Muscle layer of duodenum (tissue), 2 donors: ENCODE measurements at regions not wholly inside any gene's neighbourhood (a gene's known extent, or its start where the extent isn't known, plus 50 kb on each side); places are given as distances from the start of the nearest gene placed in this dataset.
"Not testable (repeated sequence)": the region's sequence is repeated elsewhere in the genome, so short reads cannot be mapped to it uniquely, and the experiment has no call there.

Experiments
- H3K27ac ChIP-seq: one replicate; pipeline ENCODE4 v1.7.0; 2013; ENCODE audit warnings: mild to moderate bottlenecking, low read length
- H3K27me3 ChIP-seq: one replicate; pipeline ENCODE4 v1.7.0; 2013; ENCODE audit warnings: low read depth, mild to moderate bottlenecking, control low read depth, low read length
- H3K36me3 ChIP-seq, 2 donors: one replicate each; pipeline ENCODE4 v1.7.0; 2013; ENCODE audit warnings: low read length in 2 of 2, control low read depth in 1 of 2, mild to moderate bottlenecking in 1 of 2; ENCODE audit not compliant: insufficient read depth in 2 of 2, control insufficient read depth in 1 of 2
- H3K4me1 ChIP-seq, 2 donors: one replicate each; pipeline ENCODE4 v1.7.0; 2013; ENCODE audit warnings: low read length in 2 of 2, mild to moderate bottlenecking in 2 of 2, control low read depth in 1 of 2, moderate library complexity in 1 of 2; ENCODE audit not compliant: insufficient read depth in 2 of 2, control insufficient read depth in 1 of 2
- H3K4me3 ChIP-seq, 2 donors: one replicate each; pipeline ENCODE4 v1.7.0; 2013; ENCODE audit warnings: low read length in 2 of 2, low read depth in 1 of 2, mild to moderate bottlenecking in 1 of 2
- H3K9me3 ChIP-seq, 2 donors: one replicate each; pipeline ENCODE4 v1.7.0; 2013; ENCODE audit warnings: low read length in 2 of 2, control low read depth in 1 of 2, mild to moderate bottlenecking in 1 of 2; ENCODE audit not compliant: control insufficient read depth in 1 of 2
- donor health status: healthy.

DNA sequence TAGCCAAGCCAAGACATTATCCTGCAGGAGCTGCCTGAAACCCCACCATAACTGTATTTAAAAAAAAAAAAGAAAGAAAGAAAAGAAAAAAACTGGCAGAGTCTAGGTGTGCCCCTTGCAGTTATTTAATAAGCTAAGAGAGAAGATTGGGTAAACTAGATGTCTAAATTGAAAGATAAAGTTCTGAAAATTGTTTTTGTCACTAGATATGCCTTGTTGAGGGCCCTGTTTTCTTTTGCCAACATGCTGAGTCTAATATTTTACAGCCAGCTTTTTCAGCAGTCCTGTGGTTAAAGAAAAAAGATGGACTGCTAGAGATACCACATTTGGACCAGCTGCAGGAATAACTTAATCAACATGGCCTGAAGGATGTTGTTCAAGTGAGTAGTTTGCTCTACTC, 116.3 kb upstream of the TCF21 start:
- Histone ChIP-seq H3K4me1 (no peaks in the 10 kb centered on the region), H3K27ac (no peak overlapping the region), H3K27me3 (no peaks in the 10 kb centered on the region), H3K36me3 (no peaks in the 10 kb centered on the region), H3K9me3 (no peaks in the 10 kb centered on the region), H3K4me3 (no peak overlapping the region)

DNA sequence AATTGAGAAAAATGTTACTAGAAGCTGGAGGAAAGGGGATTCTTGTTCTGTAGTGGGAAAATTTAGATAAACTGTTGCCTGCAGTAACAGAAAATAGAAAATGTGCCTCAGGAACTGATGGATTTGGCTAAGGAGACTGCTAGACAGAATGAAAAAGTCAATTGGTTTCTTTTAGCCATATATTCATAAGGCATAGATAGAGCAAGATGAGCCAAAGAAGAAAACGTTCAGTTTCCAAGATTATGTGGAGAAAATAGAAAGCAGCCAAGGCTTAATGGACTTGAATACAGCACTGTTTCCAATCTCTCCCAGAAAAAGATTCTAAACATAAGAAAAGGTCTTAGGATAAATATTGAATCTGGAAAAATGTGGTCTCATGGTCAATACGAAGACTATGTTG, 115.1 kb upstream of the TCF21 start:
- Histone ChIP-seq H3K4me1 (no peaks in the 10 kb centered on the region), H3K27ac (no peak overlapping the region), H3K4me3 (no peak overlapping the region), H3K9me3 (no peaks in the 10 kb centered on the region), H3K27me3 (no peaks in the 10 kb centered on the region), H3K36me3 (no peaks in the 10 kb centered on the region)

DNA sequence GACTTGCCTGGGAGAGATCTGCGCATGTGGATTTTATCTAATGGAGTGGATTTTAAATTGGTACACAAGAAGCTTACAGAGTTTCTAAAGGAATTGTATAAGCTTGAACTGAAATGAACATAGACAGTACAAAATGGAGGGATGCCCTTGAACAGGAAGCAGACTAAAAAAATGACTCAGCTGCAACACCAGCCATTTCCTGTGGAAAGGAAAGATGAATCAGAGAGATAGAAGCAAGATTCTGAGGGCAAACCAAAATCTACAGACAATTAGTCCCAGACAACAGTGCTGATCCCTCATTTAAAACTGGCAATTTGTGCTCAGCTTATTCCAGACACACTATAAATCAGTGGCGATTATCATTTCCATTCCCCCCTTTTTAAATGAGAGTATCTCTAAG, 114.6 kb upstream of the TCF21 start:
- Histone ChIP-seq H3K4me1 (no peaks in the 10 kb centered on the region), H3K9me3 (no peaks in the 10 kb centered on the region), H3K4me3 (no peak overlapping the region), H3K36me3 (no peaks in the 10 kb centered on the region), H3K27ac (no peak overlapping the region), H3K27me3 (no peaks in the 10 kb centered on the region)

DNA sequence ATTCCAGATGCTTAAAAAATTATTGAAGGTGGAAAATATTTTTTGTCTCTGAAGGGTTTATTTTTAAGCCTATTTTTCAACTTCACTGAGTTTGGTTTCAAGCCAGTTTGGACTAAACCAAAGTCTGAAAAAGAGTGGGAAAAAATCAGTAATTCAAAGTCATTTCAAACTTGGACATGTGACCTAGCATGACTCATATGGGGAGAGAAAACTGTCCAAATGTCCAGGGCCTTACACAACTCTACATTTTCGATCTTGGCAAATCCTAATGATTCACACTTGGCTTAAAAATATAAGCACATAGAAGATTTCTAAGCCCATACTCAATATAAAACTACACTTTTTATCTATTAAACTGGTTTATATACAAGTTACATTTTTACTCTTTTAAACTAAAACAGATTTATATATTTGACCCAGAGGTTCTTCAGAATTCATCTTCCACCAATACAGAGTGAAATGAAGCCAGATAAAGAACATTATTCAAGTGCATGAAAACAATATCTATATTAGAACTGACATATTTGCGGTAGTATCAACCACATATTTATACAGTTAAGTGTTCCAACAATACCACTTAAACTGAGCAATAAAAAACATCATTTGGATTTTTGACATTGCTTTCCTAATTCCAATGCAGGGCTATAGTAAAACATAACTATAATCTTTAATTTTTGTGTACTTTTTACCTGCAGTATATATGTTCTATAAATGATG, 110.3 kb upstream of the TCF21 start:
- Histone ChIP-seq H3K36me3 (no peaks in the 10 kb centered on the region), H3K4me1 (no peaks in the 10 kb centered on the region), H3K27ac (no peak overlapping the region), H3K27me3 (no peaks in the 10 kb centered on the region), H3K4me3 (no peak overlapping the region), H3K9me3 (no peaks in the 10 kb centered on the region)

DNA sequence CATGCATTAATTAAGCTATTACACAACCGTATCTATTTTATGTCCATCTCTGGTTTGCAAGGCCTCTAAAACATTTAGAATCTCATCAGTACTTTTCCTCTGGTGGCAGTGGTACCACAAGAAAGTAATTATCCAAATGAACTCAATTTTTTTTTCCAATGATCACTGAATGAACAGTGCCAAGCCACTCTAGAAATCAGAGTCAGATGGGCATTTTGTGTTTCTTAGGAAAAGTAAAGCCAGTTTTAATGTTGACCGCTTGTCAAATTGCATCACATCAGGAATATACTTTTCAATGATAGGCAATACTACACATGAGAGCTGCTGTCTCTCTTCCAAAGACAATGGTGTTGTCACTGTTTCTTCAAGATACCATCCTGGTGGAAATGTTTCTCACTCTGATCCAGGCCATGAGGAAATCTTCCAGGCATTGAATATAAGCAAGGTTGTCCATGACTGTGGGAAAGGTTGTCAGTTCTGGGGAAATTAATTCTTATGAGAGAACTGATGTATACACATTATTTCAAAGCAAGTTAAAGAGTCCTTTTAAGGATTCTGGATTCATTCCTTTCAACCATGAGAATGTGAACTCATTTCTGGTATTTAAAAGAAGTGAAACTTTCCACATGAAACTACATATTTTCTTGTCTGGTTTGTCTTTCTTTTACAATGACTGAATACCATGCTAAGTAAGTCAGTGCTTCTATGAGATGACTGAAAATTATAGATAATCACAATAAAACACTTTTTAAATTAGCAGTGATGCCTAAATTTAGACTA, 108.8 kb upstream of the TCF21 start:
- Histone ChIP-seq H3K4me3 (no peak overlapping the region), H3K27ac (no peak overlapping the region), H3K27me3 (no peaks in the 10 kb centered on the region), H3K36me3 (no peaks in the 10 kb centered on the region), H3K9me3 (no peaks in the 10 kb centered on the region), H3K4me1 (no peaks in the 10 kb centered on the region)

DNA sequence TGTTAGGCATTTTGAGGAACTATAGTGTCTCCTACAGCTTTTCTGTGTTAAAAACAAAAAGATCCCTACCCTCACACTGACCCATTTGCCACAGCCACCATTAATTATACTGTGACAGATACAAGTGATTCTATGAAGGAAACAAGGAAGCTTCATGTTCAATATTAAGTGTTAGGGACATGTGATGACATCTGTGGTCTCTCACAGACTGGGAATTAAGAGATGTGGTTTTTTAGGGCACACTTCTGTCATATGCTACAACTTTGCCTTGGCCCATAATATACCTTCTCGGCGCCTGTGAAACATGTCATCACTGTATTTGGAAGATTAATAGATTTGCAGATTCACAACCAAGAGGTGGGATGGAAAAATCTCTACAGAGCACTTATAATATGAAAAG, 102.9 kb upstream of the TCF21 start:
- H3K27me3 ChIP-seq = no peaks in the 10 kb centered on the region
- no peaks in the 10 kb centered on the region for H3K4me1 ChIP-seq
- H3K27ac ChIP-seq = no peak overlapping the region
- H3K4me3 ChIP-seq = no peak overlapping the region
- H3K9me3 ChIP-seq = no peaks in the 10 kb centered on the region
- no peaks in the 10 kb centered on the region for H3K36me3 ChIP-seq

DNA sequence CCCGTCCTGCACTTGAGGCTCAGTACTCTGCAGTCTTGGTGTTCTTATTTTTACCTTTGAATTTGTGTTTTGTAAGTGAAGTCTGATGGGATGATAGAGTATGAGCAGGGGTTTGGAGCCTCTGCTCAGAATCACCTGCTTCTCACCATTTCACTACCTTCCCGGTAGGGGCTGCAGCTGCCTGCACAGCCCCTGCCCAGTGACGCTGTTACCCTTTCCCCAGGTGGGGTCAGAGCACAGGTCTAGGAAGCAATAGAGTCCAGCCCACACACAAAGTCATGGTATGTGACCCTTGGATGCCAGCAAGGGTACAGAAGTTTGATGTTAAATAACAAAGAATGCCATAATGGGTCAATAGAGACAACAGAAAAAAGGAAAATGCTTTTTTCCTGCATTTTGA, 101.8 kb upstream of the TCF21 start:
- Histone ChIP-seq H3K9me3 (no peaks in the 10 kb centered on the region), H3K4me1 (no peaks in the 10 kb centered on the region), H3K27ac (no peak overlapping the region), H3K4me3 (no peak overlapping the region), H3K36me3 (no peaks in the 10 kb centered on the region), H3K27me3 (no peaks in the 10 kb centered on the region)

DNA sequence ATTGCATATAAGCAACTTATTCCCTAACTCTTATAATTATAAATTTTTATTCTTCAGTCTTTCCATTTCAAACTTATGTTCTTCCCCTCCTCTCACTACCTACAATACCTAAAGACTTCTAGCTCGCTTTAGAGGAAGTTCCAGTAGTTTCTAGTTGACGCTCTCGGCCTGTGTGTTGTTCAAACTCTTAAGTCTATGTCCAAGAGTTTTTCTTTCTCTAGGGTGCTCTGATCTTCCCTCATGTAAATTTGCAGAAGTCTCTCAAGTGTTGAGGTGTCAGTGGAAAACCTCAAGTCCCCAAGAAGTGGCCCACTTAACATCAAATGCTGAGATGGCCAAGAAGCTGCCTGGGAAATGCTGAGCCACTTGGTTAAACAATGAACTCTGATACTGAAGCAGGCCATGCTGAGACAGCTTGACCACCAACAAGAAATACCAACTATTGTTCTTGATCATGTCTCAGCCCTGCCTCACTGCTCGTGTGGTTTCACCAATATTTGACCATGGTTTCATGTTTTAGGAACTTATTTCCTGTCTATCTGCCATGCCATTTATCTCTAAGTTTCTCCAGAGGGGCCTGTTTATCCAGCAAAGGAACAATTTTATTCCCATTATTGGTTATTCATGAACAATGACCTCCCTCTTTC, 100.9 kb upstream of the TCF21 start:
- Histone ChIP-seq H3K27me3 (no peaks in the 10 kb centered on the region), H3K4me1 (no peaks in the 10 kb centered on the region), H3K36me3 (no peaks in the 10 kb centered on the region), H3K9me3 (no peaks in the 10 kb centered on the region), H3K27ac (no peak overlapping the region), H3K4me3 (no peak overlapping the region)

DNA sequence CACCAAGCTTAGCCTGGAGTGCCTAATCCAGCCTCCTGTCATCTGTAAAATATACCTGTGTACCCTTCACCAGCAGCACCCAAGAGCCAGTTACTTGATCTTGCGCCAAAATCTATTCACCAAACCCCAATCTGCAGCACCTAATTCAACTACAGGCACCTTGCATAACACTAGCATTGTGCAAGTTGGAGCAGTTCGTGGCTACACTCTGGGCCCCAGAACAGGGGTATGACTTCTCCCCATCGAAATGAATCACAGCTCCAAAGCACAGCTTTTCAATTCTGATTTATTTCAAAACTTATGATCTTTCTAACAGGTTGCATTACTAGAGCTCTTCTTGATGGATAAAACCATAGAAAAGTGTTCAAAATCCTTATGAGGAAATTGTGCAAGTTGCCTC, 100.4 kb upstream of the TCF21 start:
- H3K9me3 ChIP-seq = no peaks in the 10 kb centered on the region
- no peak overlapping the region for H3K27ac ChIP-seq
- H3K27me3 ChIP-seq = no peaks in the 10 kb centered on the region
- no peaks in the 10 kb centered on the region for H3K36me3 ChIP-seq
- H3K4me3 ChIP-seq = no peak overlapping the region
- H3K4me1 ChIP-seq = no peaks in the 10 kb centered on the region

DNA sequence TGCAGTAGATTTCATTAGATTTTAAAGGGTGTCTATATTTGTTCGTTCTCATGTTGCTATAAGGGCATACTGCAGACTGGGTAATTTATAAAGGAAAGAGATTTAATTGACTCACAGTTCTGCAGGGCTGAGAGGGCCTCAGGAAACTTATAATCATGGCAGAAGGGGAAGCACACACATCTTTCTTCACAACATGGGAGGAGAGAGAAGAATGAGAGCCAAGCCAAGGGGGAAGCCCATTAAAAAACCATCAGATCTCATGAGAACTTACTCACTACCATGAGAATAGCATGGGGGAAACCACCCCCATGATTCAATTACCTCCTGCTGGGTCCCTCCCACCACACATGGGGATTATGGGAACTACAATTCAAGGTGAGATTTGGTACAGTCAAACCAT, 99.5 kb upstream of the TCF21 start:
- not testable (repeated sequence) for H3K4me1 ChIP-seq, H3K27me3 ChIP-seq, H3K27ac ChIP-seq, H3K36me3 ChIP-seq, H3K9me3 ChIP-seq, H3K4me3 ChIP-seq

DNA sequence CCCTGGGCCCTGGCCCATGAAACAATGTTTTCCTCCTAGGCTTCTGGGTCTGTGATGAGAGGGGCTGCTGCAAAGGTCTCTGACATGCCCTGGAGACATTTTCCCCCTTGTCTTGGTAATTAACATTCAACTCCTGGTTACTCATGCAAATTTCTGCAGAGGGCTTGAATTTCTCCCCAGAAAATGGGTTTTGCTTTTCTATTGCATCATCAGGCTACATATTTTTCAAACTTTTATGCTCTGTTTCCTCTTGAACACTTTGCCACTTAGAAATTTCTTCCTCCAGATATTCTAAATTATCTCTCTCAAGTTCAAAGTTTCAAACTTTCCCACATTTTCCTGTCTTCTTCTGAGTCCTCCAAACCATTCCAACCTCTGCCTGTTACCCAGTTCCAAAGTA, 98.2 kb upstream of the TCF21 start:
- H3K36me3 ChIP-seq, H3K4me3 ChIP-seq, H3K27me3 ChIP-seq, H3K4me1 ChIP-seq, H3K27ac ChIP-seq, H3K9me3 ChIP-seq: not testable (repeated sequence)
